Adrenal gland (tissue), 5 donors: ENCODE measurements at regions not wholly inside any gene's neighbourhood (a gene's known extent, or its start where the extent isn't known, plus 50 kb on each side); places are given as distances from the start of the nearest gene placed in this dataset.

Experiments
- CTCF ChIP-seq, 6 experiments: fragments of 450-650 bp in 4 of 6; fragments of 200-600 bp in 2 of 6; sonication (generic) in 1 of 6; IDR thresholded peaks; 1 replicate in 5 of 6; 2 replicates in 1 of 6; pipeline versions ENCODE4 v1.5.1 to v1.8.0; 2016 to 2021; ENCODE audit warnings: antibody characterized with exemption in 6 of 6, mild to moderate bottlenecking in 2 of 6, moderate library complexity in 1 of 6
- POLR2A ChIP-seq, 2 donors: fragments of 450-650 bp; IDR thresholded peaks; one replicate each; pipeline ENCODE4 v1.6.1; 2017; ENCODE audit warnings: antibody characterized with exemption in 2 of 2, mild to moderate bottlenecking in 2 of 2, moderate library complexity in 1 of 2
- donor health status: DM: no; HTN: no; CAD: no.

GRCh38 chr2:51289045-51289444 is 257.1 kb upstream of the NRXN1 start:
- no peak for TF ChIP-seq POLR2A (IDR thresholded peaks at IDR 0.05)
- TF ChIP-seq CTCF (IDR thresholded peaks at IDR 0.05), result no peak
